ENCODE measurements at regions not wholly inside any gene's neighbourhood (a gene's known extent, or its start where the extent isn't known, plus 50 kb on each side); places are given as distances from the start of the nearest gene placed in this dataset.
"Not testable (repeated sequence)": the region's sequence is repeated elsewhere in the genome, so short reads cannot be mapped to it uniquely, and the experiment has no call there.

- Histone ChIP-seq H3K4me3 (ENCODE audit: low read depth, low read length) (no peak overlapping the region), H3K27me3 (ENCODE audit: control insufficient read depth, insufficient read depth, low read length) (no peaks in the 10 kb centered on the region), H3K36me3 (ENCODE audit: control insufficient read depth, insufficient read depth, low read length) (no peaks in the 10 kb centered on the region)
- no peak for TF ChIP-seq CTCF (IDR thresholded peaks at IDR 0.05; ENCODE audit: insufficient read depth, low read length, poor library complexity, severe bottlenecking)
- no peak for DNase-seq (ENCODE audit: low read depth)
Observed at GRCh38 chr10:32187686-32188085, 131.5 kb upstream of the KIF5B start.

GRCh38 chr10:32183652-32184051 lies 127.4 kb upstream of the KIF5B start:
- H3K4me3 ChIP-seq (ENCODE audit: low read depth, low read length); H3K27me3 ChIP-seq (ENCODE audit: control insufficient read depth, insufficient read depth, low read length); H3K36me3 ChIP-seq (ENCODE audit: control insufficient read depth, insufficient read depth, low read length); DNase-seq (ENCODE audit: low read depth): not testable (repeated sequence)

DNA sequence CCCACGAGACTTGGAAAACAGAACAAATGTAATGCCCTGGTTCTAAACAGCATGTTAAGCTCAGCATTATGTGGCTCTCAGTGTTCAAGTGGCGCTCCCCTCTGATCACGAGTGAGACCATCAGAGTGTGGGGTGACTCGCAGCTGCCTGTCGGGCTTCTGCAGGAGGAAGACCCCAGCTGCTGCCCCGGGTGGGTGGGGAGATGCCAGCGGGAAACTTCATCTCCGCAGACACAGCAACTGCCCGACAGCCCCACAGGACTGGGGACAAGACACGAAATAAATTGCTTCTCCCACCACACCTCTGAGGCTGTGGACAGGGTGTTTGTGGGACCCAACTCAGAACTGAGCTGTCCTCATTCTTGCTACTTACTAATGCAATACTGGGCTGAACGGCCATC lies 126.3 kb upstream of the KIF5B start:
- DNase-seq (ENCODE audit: low read depth), result no peak
- Histone ChIP-seq H3K27me3 (ENCODE audit: control insufficient read depth, insufficient read depth, low read length) (no peaks in the 10 kb centered on the region), H3K36me3 (ENCODE audit: control insufficient read depth, insufficient read depth, low read length) (no peaks in the 10 kb centered on the region), H3K4me3 (ENCODE audit: low read depth, low read length) (no peak overlapping the region)
- no peak for TF ChIP-seq CTCF (IDR thresholded peaks at IDR 0.05; ENCODE audit: insufficient read depth, low read length, poor library complexity, severe bottlenecking)

GRCh38 chr10:32180390-32181280 lies 124.4 kb upstream of the KIF5B start:
- H3K36me3 ChIP-seq (ENCODE audit: control insufficient read depth, insufficient read depth, low read length), result no peaks in the 10 kb centered on the region
- TF ChIP-seq CTCF (IDR thresholded peaks at IDR 0.05; ENCODE audit: insufficient read depth, low read length, poor library complexity, severe bottlenecking), result no peak
- DNase-seq (ENCODE audit: low read depth), result no peak
- H3K4me3 ChIP-seq (ENCODE audit: low read depth, low read length), result no peak overlapping the region
- no peaks in the 10 kb centered on the region for H3K27me3 ChIP-seq (ENCODE audit: control insufficient read depth, insufficient read depth, low read length)

- Histone ChIP-seq H3K27me3 (ENCODE audit: control insufficient read depth, insufficient read depth, low read length) (no peaks in the 10 kb centered on the region), H3K36me3 (ENCODE audit: control insufficient read depth, insufficient read depth, low read length) (no peaks in the 10 kb centered on the region), H3K4me3 (ENCODE audit: low read depth, low read length) (no peak overlapping the region)
- no peak for TF ChIP-seq CTCF (IDR thresholded peaks at IDR 0.05; ENCODE audit: insufficient read depth, low read length, poor library complexity, severe bottlenecking)
- DNase-seq (ENCODE audit: low read depth), result no peak
Observed at GRCh38 chr10:32179836-32180235, 123.6 kb upstream of the KIF5B start.

GRCh38 chr10:32177594-32177993 lies 121.4 kb upstream of the KIF5B start:
- H3K4me3 ChIP-seq (ENCODE audit: low read depth, low read length), result not testable (repeated sequence)

DNA sequence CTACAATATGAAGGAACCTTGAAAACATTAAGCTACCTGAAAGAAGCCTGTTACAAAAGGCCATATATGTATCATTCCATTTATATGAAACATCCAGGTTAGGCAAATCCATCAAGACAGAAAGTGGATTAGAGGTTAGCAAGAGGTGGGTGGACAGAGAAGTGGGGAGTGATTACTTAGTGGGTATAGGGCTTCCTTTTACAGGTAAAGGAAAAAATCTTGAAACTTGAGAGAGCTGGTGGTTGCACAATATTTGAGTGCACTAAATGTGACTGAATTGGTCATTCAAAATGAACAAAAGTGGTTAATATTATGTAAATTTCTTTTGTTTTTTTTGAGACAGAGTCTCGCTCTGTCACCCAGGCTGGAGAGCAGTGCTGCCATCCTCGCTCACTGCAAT lies 119.4 kb upstream of the KIF5B start:
- DNase-seq (ENCODE audit: low read depth), result no peak
- Histone ChIP-seq H3K27me3 (ENCODE audit: control insufficient read depth, insufficient read depth, low read length) (no peaks in the 10 kb centered on the region), H3K36me3 (ENCODE audit: control insufficient read depth, insufficient read depth, low read length) (no peaks in the 10 kb centered on the region), H3K4me3 (ENCODE audit: low read depth, low read length) (no peak overlapping the region)
- TF ChIP-seq CTCF (IDR thresholded peaks at IDR 0.05; ENCODE audit: insufficient read depth, low read length, poor library complexity, severe bottlenecking), result no peak

More at GRCh38 chr10:32177594-32177993, 121.4 kb upstream of the KIF5B start:
- not testable (repeated sequence) for H3K27me3 ChIP-seq (ENCODE audit: control insufficient read depth, insufficient read depth, low read length); DNase-seq (ENCODE audit: low read depth); H3K36me3 ChIP-seq (ENCODE audit: control insufficient read depth, insufficient read depth, low read length)
